Left cardiac atrium (tissue), 4 donors: ENCODE measurements at regions not wholly inside any gene's neighbourhood (a gene's known extent, or its start where the extent isn't known, plus 50 kb on each side); places are given as distances from the start of the nearest gene placed in this dataset.
"Not testable (repeated sequence)": the region's sequence is repeated elsewhere in the genome, so short reads cannot be mapped to it uniquely, and the experiment has no call there.

Source experiments
- ATAC-seq, 2 donors: fragments of 200-7000 bp; cut with Tn5 transposase; one replicate each; pipeline ENCODE4 v1.9.1; 2020; ENCODE audit warnings: mild to moderate bottlenecking in 2 of 2, moderate library complexity in 2 of 2
- DNase-seq: peaks from one replicate; pipeline ENCODE4 v3.0.0-alpha.2; 2020
- intact Hi-C, 2 donors: fragments of 100-400 bp; cut with DNase I; formaldehyde crosslinking; loops; one replicate each; pipeline versions ENCODE4 v1.14.1 to v1.15.1; 2022 to 2023
- donor health status: DM: no; HTN: yes; CAD: no.
- donor health status: DM: no; HTN: yes; CAD: no; lungs with severe emphysema.
- donor health status: DM: yes; HTN: yes; CAD: no.
- donor health status: Dilated cardiomyopathy.

- ATAC-seq, DNase-seq, intact Hi-C loops: not testable (repeated sequence)
These were observed 2730.6 kb downstream of the RPIA start for GRCh38 chr2:91422102-91422501.

GRCh38 chr2:91427148-91427547 lies 2735.7 kb downstream of the RPIA start:
- DNase-seq: not testable (repeated sequence)

GRCh38 chr2:91441932-91442245 lies 2750.4 kb downstream of the RPIA start:
- ATAC-seq: not testable (repeated sequence)

More at GRCh38 chr2:91427148-91427547, 2735.7 kb downstream of the RPIA start:
- intact Hi-C loops, ATAC-seq: not testable (repeated sequence)

GRCh38 chr2:91442246-91442905 lies 2750.9 kb downstream of the RPIA start:
- ATAC-seq: no peak
- intact Hi-C loops: no loop called here
- DNase-seq: peak; percentile 20

More at GRCh38 chr2:91441932-91442245, 2750.4 kb downstream of the RPIA start:
- intact Hi-C loops, DNase-seq: not testable (repeated sequence)

GRCh38 chr2:91442906-91443729 lies 2751.6 kb downstream of the RPIA start:
- peak; percentile 21 for DNase-seq
- peak; percentile 34 to 44 for ATAC-seq
- intact Hi-C loops: not testable (repeated sequence)

GRCh38 chr2:91443730-91444115 lies 2752.2 kb downstream of the RPIA start:
- intact Hi-C loops, ATAC-seq: not testable (repeated sequence)
- DNase-seq: peak; percentile 14

GRCh38 chr2:91445705-91446104 lies 2754.2 kb downstream of the RPIA start:
- DNase-seq, intact Hi-C loops, ATAC-seq: not testable (repeated sequence)

- ATAC-seq, intact Hi-C loops, DNase-seq: not testable (repeated sequence)
These were observed 2755.0 kb downstream of the RPIA start for GRCh38 chr2:91446489-91446888.

- intact Hi-C loops, DNase-seq, ATAC-seq: not testable (repeated sequence)
These were observed 2755.4 kb downstream of the RPIA start for GRCh38 chr2:91446915-91447314.

- intact Hi-C loops, DNase-seq, ATAC-seq: not testable (repeated sequence)
These were observed 2756.0 kb downstream of the RPIA start for GRCh38 chr2:91447508-91447907.

GRCh38 chr2:91462292-91462691 lies 2770.8 kb downstream of the RPIA start:
- ATAC-seq, DNase-seq, intact Hi-C loops: not testable (repeated sequence)

GRCh38 chr2:91463007-91463406 lies 2771.5 kb downstream of the RPIA start:
- peak; percentile 16 for DNase-seq
- intact Hi-C loops, ATAC-seq: not testable (repeated sequence)

- ATAC-seq, DNase-seq, intact Hi-C loops: not testable (repeated sequence)
These were observed 2775.4 kb downstream of the RPIA start for GRCh38 chr2:91466780-91467363.

GRCh38 chr2:91476244-91476935 lies 2784.9 kb downstream of the RPIA start:
- intact Hi-C loops, DNase-seq, ATAC-seq: not testable (repeated sequence)

GRCh38 chr2:91476936-91477246 lies 2785.4 kb downstream of the RPIA start:
- intact Hi-C loops, ATAC-seq, DNase-seq: not testable (repeated sequence)

GRCh38 chr2:91477291-91477690 lies 2785.8 kb downstream of the RPIA start:
- peak; percentile 20 for DNase-seq
- ATAC-seq, intact Hi-C loops: not testable (repeated sequence)

- DNase-seq: peak; percentile 41
- peak in 1 of 2 donors; percentile 23 for ATAC-seq
- intact Hi-C loops: no loop called here
These were observed 2786.5 kb downstream of the RPIA start for GRCh38 chr2:91477731-91478672.
